GM21619 (cell line): ENCODE measurements at regions not wholly inside any gene's neighbourhood (a gene's known extent, or its start where the extent isn't known, plus 50 kb on each side); places are given as distances from the start of the nearest gene placed in this dataset.
"Not testable (repeated sequence)": the region's sequence is repeated elsewhere in the genome, so short reads cannot be mapped to it uniquely, and the experiment has no call there.

ENCODE experiments used
- ATAC-seq: cut with Tn5 transposase; IDR thresholded peaks from one replicate; pipeline ENCODE4 v1.9.1; 2021; ENCODE audit not compliant: unreplicated experiment

DNA sequence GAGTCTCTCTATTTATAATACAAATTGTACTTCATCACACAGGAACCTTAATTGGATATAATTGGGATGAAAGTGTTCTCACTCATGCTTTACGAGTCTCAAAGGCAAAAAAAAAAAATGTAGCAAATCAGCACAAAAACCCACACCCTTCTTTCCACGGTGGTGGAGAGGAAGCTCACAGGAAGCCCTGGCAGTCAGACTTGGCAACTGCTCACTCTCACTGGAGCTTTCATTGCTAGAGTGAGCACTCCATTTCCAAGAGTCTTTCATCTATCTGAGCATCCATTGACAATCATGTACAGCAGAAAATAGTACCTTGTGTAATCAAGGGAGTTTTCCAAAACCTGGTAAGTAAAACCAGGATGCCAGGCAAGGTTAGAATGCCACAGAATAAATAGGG is 2159.4 kb upstream of the AGA start:
- no peak for ATAC-seq

DNA sequence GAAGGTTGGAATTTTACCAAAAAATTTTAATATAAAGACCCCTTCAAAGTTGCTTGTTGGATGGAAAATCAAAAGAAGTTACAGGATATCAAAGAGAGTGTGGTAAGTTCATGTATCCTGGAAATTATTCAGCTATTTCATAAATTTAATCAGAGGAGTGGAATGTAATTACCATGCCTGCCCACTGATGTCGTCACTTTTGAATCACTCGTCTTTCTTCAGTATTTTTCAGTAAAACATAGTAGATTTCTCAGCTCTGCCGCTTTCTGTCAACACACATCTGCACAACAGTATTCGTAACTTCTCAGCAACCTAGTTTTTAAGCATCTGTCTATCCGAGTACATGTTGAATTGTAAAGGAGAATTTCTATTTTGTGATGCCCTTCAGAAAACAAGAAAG is 2163.0 kb upstream of the AGA start:
- ATAC-seq: no peak

DNA sequence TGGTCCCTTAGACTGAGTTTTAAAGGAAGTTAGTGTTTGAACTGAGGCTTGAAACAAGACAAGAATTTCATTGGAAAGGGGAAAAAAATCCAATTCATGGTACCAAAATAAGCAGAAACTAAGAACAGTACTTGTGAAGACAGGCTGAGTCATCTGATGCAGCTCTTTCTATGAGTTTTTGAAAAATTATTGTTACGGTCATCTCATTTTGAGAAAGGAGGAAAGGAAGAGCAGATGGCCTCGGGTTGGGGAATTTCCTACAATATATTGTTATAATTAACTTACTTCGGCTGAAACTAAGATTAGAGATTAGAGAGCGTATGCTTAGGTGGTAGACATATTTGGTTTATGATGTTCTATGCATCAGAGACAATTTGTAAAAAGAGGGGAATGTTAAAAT is 2164.8 kb upstream of the AGA start:
- no peak for ATAC-seq

DNA sequence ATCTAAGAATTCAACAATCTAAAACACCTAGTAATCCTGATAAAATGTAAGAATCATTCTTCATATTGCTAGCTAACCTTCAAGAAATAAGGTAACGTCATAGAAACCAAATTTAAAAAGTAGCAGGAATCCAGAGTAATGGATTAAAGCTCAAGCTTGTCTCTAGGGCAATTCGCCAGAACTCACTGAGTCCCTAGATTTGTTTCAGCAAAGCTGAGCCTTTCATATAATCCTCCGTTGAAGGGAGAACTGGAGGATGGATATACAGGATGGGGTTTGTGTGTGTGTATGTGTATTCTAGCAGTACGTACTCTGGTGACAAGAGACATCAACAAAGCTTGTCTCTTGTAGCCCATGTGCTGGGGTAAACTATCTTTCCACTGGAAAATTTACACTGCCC is 2173.5 kb upstream of the AGA start:
- no peak for ATAC-seq

DNA sequence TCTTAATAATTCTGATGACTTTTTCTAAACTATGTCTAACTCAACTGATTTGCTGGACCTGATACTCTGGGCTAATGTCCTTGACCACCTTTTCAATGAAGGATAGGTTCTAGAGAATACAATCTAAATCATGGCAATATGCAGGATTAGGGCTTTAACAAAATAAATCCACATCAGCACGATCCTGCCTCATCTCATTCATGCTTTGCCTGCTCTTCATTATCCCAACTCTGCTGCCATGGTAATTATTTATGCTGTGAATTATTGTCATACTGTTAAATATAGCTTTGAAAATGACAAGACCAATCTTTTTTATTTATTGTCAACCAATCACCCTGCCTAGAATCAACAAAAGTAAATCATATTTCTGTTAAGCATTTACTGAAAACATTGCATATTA is 2176.7 kb upstream of the AGA start:
- ATAC-seq: no peak

DNA sequence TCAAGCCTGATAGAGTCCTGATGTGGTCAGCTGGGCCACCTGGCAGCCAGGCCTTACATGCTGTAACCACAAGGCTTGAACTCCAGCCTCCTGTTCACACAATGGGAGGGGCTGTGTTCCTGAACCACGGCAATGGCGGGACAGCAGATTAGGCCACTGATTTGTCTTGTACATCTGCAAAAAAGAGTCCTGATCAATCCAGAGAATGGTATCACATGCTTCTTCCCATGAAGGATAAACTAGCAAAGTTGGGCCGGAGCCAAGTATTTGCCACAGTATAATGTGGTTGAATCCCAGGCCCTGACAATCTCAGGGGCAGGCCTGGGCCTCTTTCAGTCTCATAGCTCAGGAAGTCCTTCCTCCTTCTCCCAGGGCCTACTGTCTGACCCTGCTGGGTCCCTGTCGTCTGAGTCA is 2182.5 kb upstream of the AGA start:
- no peak for ATAC-seq

DNA sequence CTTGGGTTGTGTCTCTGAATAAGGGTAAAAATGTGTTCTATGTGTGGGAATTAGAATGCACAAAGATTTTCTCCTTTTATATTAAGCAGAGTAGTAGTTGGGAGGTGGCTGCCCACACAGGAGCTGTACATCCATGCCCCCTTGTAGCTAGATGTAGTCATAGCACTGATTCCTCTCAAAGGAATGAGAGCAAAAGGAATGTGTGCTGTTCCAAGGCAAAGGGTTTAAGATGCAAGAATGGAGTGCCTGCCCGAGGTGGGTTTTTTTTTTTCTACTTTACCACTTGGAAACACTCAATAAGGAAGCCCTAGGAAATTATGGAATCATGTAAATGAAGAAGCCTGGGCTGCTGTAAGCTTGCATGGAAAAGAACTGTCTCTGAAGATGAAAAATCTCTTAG is 2183.2 kb upstream of the AGA start:
- ATAC-seq: no peak

DNA sequence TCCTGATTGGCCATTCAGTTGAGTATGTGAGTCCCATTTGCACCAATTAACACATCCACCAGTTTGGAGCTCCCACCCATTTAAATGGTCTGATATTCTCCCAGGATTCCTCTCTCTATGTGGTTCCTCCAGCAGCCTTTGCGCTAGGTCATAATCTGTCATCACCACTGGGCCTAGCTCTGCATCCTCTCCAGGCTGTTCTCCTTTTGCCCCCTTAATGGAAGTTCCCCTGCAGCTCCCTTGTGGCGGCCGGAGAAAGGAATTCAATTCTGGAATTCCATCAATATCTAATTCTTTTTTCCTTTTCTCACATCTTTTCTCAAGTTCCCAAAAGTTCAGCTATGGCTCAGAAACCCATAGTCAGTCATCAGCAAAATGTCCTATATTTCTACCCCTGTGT is 2184.4 kb upstream of the AGA start:
- ATAC-seq: no peak

DNA sequence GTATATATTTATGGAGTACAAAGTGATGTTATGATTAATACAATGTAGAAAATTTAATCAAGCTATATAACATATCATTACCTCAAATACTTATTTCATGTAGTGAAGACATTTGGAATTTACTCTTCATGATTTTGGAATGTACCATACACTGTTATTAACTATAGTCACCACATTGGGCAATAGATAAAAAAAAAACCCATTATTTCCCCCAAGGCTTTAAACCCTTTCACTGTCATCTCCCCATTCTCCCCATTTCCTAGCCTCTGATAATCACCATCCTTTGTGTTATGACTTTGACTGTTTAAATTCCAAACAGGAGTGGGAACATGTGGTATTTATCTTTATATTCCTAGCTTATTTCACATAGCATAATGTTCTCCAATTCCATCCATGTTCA is 2189.1 kb upstream of the AGA start:
- no peak for ATAC-seq

DNA sequence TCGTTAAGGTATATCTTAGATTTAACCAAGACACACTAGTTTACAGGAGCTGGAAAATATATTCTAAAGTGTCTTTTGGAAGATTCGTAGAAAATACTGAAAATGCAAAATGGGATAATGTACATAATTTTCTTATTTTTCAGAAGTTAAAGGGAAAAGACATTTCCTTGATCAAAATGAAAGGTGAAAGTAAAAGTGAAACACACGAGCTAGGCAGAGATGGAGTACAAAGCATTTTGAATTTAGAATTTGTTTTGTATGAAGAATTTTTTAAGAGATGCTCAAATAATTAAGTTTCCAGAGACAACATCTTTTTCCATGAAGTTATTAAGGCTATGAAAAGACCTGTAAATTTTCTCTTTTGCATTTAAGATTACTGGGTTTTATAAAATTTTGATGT is 2192.6 kb upstream of the AGA start:
- no peak for ATAC-seq

DNA sequence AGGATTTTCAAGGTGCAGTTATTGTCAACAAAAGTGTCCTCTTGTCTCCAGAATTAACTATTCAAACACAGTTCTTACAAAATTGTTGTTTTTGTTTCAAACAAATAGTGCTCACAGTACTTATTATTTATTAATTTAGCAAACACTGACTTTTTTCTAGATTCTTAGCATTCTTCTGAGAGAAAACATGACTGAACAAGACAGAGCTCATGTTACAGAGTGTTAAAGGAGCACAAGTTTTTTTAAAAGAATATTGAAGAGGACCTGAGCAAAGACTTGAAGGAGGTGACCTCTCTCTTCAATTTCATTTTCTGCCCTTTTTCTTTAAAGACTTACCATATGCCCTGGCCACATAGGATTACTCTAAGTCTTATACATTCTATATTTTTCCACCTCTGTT is 2220.3 kb upstream of the AGA start:
- no peak for ATAC-seq

DNA sequence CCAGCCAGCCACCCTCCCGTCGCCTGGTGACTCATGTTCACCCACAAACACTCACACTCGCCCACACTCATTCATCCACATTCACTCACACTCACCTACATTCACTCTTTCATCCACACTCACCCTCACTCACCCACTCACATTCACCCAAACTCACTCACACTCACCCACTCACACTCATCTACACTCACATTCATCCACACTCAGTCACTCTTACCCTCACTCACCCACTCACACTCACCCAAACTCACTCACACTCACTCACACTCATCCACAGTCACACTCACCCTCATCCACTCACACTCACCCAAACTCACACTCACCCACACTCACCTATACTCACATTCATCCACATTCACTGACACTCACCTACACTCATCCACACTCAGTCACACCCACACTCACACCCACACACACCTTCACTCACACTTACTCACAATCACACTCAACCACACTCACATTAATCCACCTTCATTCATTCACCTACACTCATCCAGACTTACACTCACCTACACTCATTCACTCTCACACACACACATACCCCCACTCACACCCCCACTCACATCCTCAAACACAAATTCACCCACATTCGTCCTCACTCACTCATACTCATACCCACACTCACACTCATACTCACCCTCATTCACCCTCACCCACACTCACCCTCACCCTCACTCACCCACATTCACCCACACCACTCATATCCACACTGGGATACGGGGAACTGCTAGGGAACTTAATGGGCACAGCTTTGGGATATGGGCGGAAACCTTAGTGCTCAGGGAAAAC is 2221.6 kb upstream of the AGA start:
- ATAC-seq: no peak

DNA sequence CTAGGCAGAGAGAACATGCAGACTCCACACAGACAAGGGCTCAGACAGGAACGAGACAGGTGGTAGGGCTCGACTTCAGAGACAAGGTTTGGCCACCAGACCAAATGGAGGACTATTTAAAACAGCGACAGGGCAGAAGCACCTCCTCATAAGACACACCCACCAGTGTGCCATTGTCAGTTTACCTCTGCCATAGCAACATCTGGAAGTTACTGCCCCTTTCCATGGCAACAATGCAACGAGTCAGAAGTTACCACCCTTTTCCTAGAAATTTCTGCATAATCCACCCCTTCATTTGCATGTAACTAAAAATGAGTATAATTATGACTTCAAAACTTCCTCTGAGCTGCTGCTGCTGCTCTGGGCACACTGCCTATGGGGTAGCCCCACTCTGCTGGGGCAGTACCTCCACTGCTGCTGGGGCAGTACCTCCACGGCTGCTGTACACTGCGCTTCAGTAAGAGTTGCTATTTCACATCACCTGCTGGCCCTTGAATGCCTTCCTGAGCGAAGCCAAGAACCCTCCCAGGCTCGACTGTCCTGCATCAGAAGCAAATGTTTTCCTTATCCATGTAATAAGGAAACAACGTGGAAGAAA is 2222.3 kb upstream of the AGA start:
- ATAC-seq: no peak

DNA sequence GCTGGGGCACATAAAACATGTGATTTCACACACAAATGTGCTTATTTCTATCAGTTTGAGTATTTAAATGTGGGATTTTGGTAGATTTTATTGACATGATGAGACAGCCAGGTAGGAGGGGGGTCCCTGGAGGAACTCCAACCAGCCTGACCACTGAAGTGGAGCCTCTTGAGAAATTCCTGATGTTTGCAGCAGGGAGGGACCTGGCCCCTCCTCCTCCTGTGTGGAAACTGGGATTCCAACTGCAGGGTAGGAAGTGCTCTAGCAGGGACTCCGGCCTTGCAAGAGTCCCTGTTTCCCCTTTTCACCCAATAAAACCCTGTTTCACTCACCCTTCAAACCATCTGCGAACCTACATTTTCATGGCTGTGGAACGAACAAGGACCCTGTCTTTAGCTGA is 2224.0 kb upstream of the AGA start:
- ATAC-seq: no peak

DNA sequence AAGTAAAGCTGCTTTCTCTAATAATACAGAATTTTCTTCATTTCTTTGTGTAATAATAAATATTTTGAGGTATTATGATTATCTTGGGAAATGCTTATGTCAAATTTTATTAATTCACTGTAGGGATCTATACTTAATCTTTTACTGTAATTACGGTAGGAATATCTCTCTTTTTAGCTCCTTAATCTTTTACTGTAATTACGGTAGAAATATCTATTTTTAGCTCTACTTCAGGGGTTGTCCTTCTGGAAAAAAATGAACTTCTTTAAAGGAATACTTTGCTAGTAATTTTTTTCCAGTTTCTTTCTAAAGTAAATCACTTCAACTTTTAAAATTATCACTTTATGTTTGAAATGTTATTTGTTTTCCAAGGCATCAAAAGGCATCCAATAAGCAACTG is 2229.4 kb upstream of the AGA start:
- no peak for ATAC-seq

DNA sequence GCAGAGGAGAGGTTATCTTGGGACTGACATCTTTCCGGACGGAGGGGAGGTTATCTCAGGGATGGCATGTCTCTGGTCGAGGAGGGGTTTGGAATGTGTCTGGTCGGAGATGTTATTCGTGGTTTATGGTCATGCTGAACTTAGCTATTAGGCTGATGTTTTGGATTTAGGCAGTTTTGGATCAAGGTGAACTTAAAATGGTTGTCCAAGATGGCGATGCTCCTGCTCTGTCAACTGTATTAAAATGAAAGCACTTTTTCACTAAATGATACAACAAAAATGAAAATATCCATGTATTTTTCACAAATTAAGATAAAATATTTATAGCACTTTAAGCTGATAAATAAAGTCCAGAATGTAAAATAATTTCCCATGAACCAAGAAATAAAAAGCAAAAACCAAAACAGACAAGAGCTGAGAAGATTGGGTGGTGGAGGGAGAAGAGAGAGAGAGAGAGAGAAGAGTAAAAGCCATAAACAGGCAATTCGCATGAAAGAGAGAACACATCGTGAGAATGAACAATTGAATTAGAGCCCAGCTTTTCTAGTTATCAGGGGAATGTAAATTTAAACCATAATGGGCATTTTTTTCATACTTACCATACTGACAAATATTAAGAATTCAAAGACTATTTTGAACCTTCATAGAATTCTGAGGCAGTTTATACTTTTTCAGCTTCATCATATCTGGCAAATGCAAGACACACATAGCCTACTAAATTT is 2236.0 kb upstream of the AGA start:
- no peak for ATAC-seq

DNA sequence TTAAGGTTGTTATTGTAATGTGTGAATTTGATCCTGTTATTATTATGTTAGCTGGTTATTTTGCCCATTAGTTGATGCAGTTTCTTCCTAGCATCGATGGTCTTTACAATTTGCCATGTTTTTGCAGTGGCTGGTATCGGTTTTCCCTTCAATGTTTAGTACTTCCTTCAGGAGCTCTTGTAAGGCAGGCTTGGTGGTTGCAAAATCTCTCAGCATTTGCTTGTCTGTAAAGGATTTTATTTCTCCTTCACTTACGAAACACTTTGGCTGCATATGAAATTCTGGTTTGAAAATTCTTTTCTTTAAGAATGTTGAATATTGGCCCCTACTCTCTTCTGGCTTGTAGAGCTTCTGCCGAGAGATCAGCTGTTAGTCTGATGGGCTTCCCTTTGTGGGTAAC is 2241.4 kb upstream of the AGA start:
- ATAC-seq: not testable (repeated sequence)

DNA sequence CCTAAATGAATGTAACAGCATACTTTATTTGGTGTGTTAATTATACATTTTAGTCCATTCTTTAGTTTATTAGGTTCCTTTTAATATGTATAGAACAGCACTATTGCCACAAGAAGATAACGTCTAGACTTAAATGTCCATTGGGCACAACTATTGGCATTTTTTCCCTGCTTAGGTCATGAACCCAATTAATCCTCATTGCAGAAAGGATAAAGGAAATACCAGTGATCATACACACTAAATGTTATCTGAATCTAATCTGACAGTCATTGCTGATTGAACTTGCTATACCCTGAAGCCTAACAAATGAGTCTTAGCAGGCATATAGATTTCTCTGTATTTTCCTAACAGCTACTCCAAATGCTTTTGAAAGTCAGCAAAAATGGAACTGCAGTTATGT is 2250.0 kb upstream of the AGA start:
- no peak for ATAC-seq

DNA sequence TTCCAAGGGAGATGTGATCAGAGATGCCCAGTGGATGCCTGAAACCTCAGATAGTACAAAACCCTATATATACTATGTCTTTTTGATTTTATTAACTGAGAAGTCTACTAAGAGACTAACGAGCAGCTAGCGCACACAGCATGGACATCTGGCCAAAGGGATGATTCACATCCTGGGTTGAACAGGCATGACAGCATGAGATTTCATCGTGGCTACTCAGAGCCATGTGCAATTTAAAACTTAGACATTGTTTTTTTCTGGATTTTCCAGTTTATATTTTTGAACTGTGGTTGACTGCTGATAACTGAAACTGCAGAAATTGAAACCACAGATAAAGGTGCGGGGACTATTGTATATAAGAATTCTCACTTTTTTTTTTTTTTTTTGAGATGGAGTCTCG is 2252.9 kb upstream of the AGA start:
- no peak for ATAC-seq

DNA sequence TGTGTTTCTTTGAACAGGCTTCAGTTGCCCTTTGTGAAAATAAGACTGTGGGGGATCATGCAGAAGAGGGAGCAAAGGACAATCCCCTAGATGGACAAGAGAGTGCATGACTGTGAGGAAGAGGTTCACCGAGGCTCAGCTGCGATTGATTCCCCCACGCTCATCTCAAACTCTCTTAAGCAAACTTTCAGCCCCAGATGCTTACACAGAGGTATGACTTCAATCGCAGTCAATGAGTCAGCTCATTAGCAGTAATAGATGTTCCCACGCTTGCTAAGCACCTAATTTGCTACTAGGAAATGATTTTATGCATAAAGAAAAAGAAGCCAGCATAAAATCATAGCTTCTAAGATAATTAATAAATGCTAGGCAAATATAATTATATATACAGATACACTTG is 2256.1 kb upstream of the AGA start:
- ATAC-seq: no peak

DNA sequence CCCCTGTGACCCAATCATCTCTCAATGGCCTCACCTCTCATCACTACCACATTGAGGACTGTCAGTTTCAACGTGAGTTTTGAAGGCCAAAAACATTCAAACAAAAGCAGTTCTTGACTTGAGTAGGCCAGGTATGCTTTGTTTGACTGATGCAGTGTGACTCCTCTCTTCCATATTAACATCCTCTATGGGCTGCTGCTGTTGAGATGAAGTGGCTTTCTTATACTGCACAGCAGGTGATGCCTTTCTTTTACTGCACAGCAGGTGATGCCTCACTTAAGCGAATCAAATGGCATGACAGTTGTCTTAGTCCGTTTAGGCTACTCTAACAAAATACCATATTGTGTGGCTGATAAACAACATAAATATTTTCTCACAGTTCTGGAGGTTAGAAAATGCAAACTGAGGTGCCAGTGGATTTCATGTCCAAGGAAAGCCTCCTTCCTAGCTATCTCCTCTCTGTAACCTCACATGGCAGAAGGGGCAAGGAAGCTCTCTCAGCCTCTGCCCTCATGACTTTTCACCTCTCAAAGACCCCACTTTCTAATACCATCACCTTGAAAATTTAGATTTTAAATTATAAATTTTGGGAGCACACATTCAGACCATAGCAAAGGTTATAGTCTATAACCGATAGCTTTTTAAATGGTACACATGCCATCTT is 2267.9 kb upstream of the AGA start:
- no peak for ATAC-seq
